Cardiac fibroblast (primary cell): ENCODE measurements at regions not wholly inside any gene's neighbourhood (a gene's known extent, or its start where the extent isn't known, plus 50 kb on each side); places are given as distances from the start of the nearest gene placed in this dataset.

Experiments
- DNase-seq, 2 donors: peaks; one replicate each; pipeline versions ENCODE4 v3.0.0 to v3.0.0-alpha.2; 2010; ENCODE audit warnings: low read depth in 2 of 2
- H3K4me3 ChIP-seq, 2 donors: replicated peaks in 1 of 2; 1 replicate in 1 of 2; 2 replicates in 1 of 2; pipeline ENCODE4 v1.5.1; 2011; ENCODE audit warnings: low read depth in 2 of 2, low read length in 2 of 2, mild to moderate bottlenecking in 2 of 2, moderate library complexity in 1 of 2
- TF ChIP-seq, protein P1 (sequence below): IDR thresholded peaks from one replicate; pipeline ENCODE4 v1.5.1; 2011; ENCODE audit warnings: low read depth, mild to moderate bottlenecking, low read length, inconsistent platforms

DNA sequence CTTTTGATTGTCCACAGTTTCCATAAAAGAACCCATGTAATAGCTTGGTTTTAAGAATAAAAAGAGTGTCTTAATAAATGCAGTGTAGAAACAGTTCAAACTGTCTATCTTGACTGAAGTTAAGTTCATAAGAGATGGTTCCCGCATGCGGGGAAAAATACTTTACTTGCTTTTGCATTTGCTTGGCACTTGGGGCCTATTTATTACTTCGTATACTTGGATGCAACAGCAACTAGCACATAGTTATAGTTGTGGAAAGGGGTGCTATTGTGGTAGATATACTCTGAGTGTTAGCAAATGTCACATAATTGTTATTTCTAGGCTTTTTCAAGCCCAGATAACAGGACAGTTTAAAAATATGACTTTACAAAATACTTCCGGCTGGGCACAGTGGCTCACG, 97.7 kb upstream of the HMGCLL1 start:
- TF ChIP-seq, protein P1, sequence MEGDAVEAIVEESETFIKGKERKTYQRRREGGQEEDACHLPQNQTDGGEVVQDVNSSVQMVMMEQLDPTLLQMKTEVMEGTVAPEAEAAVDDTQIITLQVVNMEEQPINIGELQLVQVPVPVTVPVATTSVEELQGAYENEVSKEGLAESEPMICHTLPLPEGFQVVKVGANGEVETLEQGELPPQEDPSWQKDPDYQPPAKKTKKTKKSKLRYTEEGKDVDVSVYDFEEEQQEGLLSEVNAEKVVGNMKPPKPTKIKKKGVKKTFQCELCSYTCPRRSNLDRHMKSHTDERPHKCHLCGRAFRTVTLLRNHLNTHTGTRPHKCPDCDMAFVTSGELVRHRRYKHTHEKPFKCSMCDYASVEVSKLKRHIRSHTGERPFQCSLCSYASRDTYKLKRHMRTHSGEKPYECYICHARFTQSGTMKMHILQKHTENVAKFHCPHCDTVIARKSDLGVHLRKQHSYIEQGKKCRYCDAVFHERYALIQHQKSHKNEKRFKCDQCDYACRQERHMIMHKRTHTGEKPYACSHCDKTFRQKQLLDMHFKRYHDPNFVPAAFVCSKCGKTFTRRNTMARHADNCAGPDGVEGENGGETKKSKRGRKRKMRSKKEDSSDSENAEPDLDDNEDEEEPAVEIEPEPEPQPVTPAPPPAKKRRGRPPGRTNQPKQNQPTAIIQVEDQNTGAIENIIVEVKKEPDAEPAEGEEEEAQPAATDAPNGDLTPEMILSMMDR, result no peak
- no peak overlapping the region for H3K4me3 ChIP-seq
- no peak for DNase-seq

DNA sequence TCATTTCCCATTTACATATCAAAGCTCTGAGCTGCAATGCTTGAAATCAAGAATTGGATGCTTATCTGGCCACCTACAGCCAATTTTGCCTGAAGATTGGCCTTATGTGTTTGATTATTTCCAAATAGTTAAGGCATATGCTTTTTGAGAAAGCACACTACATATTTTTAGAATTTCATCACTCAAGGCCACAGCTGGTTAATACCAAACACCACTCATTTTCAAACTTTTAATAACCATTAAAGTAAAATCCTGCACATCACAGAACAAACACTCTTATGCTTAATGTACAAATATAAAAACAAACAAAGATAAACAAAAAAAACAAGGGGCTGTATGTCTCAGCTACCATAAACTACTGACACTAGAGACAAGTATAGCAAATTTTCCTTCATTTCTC, 96.9 kb upstream of the HMGCLL1 start:
- no peak for DNase-seq
- TF ChIP-seq, protein P1, result no peak
- H3K4me3 ChIP-seq, result no peak overlapping the region

DNA sequence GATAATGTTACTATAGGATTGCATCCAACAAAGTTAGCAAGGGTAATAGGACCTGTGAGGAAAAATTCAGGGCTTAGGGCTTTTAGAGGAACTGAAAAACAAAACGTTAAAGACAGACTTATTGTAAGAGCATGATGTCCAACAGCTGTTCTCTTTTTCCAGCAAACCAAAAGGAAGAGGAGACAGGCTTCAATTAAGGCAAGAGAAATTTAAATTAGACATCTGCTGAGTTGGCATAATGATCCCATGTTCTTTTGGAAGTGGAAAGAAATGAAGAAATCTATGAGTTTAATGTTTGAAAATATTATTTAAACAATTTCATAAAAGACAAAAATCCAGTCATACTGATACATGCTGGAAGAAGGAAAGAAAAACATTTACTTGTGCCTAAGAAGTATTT, 95.7 kb upstream of the HMGCLL1 start:
- TF ChIP-seq, protein P1, result no peak
- H3K4me3 ChIP-seq, result no peak overlapping the region
- DNase-seq, result no peak

DNA sequence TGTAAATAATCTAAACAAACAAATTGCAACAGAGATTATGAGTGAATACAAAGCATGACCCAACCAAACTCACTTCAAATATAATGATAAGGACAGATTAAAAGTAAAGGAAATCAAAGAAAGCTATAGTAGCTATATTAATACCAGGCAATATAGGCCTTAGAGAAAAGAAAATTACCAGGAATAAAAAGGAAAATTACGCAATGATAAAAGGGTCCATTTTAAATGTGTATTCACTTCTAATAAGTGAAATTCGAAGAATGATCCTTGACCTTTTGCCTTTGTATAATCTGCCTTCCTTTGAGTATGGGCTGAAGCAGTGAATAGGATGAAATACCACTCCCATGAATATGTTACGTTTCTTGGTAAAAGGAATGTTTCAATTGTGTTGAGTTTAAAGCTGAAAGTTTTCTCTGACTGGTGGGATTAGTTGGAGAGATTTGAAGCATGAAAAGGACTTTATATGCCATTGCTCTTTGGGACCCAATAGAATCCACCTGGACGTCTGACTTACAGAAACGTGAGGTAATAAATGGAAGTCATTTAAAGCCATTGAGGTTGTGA, 91.9 kb upstream of the HMGCLL1 start:
- TF ChIP-seq, protein P1, result no peak
- no peak for DNase-seq
- no peak overlapping the region for H3K4me3 ChIP-seq

DNA sequence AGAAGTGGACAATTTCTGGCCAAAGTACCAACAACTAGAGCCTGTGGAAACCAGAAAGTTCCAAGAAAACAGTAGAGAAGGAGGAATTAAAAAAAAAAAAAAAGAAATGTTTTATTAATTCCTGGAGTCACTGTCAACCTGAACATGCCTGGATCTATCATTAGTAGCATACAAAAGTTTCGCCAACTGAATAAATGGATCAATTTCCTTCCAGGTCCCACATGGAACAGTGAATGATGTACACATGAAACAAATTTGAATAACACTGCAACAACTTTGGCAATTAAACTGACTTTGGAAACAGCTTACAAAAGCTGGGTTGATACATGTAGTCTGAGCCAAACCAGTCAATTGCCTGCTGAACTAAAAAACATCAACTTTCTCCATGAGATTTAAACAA, 90.0 kb upstream of the HMGCLL1 start:
- TF ChIP-seq, protein P1, result no peak
- no peak for DNase-seq
- H3K4me3 ChIP-seq, result no peak overlapping the region

DNA sequence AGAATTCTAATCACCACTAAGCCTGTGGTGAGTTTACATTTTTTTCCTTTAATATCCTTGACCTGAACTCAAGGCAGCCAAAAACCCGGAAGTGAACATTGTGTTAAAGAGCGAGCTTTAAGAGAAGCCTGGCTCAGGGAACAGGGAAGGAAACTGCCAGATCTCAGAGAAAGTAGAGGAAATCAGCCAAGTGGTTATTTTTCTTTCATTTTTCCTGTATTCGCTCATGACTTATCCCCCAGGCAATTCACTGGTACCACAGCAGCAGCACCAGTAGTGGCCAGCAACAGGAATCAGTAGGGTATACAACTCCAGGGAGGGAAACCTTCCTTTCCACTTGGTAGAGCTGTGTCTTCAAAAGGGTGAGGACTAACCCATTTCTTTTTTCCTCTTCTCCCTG, 89.6 kb upstream of the HMGCLL1 start:
- TF ChIP-seq, protein P1, result no peak
- H3K4me3 ChIP-seq, result no peak overlapping the region
- peak; percentile 40 to 41 for DNase-seq

DNA sequence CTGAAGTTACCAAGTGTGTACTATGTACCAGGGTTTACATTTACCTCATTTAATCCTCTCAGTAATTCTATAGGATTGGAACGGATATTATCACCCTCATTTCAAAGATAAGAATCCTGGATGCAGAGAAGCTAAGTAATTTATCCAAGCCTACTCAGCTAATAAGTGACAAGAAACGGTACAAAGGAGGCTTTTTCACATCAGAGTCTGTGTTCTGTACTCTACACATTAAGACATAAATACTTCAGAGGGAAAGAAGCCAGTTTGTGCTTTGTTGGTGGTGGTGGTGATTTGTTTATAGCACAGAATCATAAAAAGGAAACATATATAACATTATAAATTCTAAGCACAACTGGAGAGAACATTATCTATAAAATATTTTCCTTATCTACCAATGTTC, 88.3 kb upstream of the HMGCLL1 start:
- TF ChIP-seq, protein P1, result no peak
- DNase-seq, result no peak
- no peak overlapping the region for H3K4me3 ChIP-seq
